ENCODE measurements at regions not wholly inside any gene's neighbourhood (a gene's known extent, or its start where the extent isn't known, plus 50 kb on each side); places are given as distances from the start of the nearest gene placed in this dataset.

DNA sequence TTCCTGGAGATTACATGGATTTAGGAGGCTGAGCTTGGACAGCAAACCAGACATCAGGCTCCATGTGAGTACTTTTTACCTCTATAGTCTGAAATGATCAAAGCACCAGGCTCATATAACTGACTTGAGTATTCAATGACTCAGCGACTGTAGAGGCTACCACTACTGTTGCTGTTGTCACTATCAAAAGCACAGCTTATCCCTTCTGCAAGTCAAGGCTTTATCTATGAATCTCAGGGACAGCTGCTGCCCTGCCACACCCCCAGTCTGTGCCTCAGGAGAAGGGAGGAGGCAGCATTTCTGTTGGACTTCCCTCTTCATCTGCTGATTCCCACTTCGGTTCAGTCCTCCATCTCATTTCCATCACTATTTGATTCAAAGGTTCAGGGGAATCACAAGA is 80.5 kb upstream of the CNR1 start:
- no peaks in the 10 kb centered on the region for H3K36me3 Mint-ChIP-seq (ENCODE audit: low read depth)
- no peak overlapping the region for H3K27ac Mint-ChIP-seq (ENCODE audit: unreplicated experiment)
- TF ChIP-seq CTCF (IDR thresholded peaks at IDR 0.05) = no peak
- no peak overlapping the region for H3K4me3 Mint-ChIP-seq (ENCODE audit: unreplicated experiment)
- H3K27me3 Mint-ChIP-seq (ENCODE audit: low read depth) = no peaks in the 10 kb centered on the region
- H3K4me1 Mint-ChIP-seq (ENCODE audit: low read depth) = no peaks in the 10 kb centered on the region
- peaks cover 4% of the 10 kb centered on the region for H3K9me3 Mint-ChIP-seq (ENCODE audit: low read depth)
- no peak for DNase-seq (ENCODE audit: low spot score)

- Mint-ChIP-seq H3K4me1 (ENCODE audit: low read depth) (no peaks in the 10 kb centered on the region), H3K9me3 (ENCODE audit: low read depth) (peaks cover 10% of the 10 kb centered on the region), H3K4me3 (ENCODE audit: unreplicated experiment) (no peak overlapping the region), H3K27me3 (ENCODE audit: low read depth) (no peaks in the 10 kb centered on the region), H3K36me3 (ENCODE audit: low read depth) (no peaks in the 10 kb centered on the region), H3K27ac (ENCODE audit: unreplicated experiment) (no peak overlapping the region)
- no peak for TF ChIP-seq CTCF (IDR thresholded peaks at IDR 0.05)
- DNase-seq (ENCODE audit: low spot score) = no peak
Measured at GRCh38 chr6:88244721-88245120, 78.6 kb upstream of the CNR1 start.

GRCh38 chr6:88238901-88239300 is 72.8 kb upstream of the CNR1 start:
- Mint-ChIP-seq H3K27me3 (ENCODE audit: low read depth) (no peaks in the 10 kb centered on the region), H3K36me3 (ENCODE audit: low read depth) (no peaks in the 10 kb centered on the region), H3K4me3 (ENCODE audit: unreplicated experiment) (no peak overlapping the region), H3K9me3 (ENCODE audit: low read depth) (peaks cover 13% of the 10 kb centered on the region), H3K4me1 (ENCODE audit: low read depth) (no peaks in the 10 kb centered on the region), H3K27ac (ENCODE audit: unreplicated experiment) (no peak overlapping the region)
- no peak for DNase-seq (ENCODE audit: low spot score)
- TF ChIP-seq CTCF (IDR thresholded peaks at IDR 0.05) = no peak

DNA sequence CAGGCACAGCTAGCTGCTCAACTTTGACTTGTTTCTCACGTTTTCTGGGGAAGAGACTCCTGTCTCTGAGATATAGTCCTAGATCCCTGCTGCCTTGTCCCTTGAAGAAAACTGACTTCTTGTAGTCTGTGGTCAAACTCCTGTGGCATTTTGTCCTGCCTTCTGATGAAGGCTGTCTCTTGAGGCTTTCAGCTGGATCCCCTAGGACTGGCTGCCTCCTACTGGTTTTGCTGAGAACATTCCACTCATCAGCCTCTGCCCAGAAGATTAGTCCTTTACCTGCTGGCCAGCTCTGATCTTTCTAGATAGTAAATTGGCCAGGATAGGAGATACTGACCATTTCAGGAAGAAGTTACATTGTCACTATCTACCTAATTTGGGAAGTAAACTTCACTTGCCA is 71.9 kb upstream of the CNR1 start:
- Mint-ChIP-seq H3K27ac (ENCODE audit: unreplicated experiment) (no peak overlapping the region), H3K36me3 (ENCODE audit: low read depth) (no peaks in the 10 kb centered on the region), H3K4me3 (ENCODE audit: unreplicated experiment) (no peak overlapping the region), H3K9me3 (ENCODE audit: low read depth) (peaks cover 20% of the 10 kb centered on the region), H3K4me1 (ENCODE audit: low read depth) (no peaks in the 10 kb centered on the region), H3K27me3 (ENCODE audit: low read depth) (no peaks in the 10 kb centered on the region)
- DNase-seq (ENCODE audit: low spot score) = no peak
- TF ChIP-seq CTCF (IDR thresholded peaks at IDR 0.05) = peak; percentile 28

- Mint-ChIP-seq H3K36me3 (ENCODE audit: low read depth) (no peaks in the 10 kb centered on the region), H3K4me1 (ENCODE audit: low read depth) (no peaks in the 10 kb centered on the region), H3K9me3 (ENCODE audit: low read depth) (peaks cover 26% of the 10 kb centered on the region), H3K4me3 (ENCODE audit: unreplicated experiment) (no peak overlapping the region), H3K27ac (ENCODE audit: unreplicated experiment) (no peak overlapping the region), H3K27me3 (ENCODE audit: low read depth) (no peaks in the 10 kb centered on the region)
- no peak for TF ChIP-seq CTCF (IDR thresholded peaks at IDR 0.05)
- DNase-seq (ENCODE audit: low spot score) = no peak
Measured at GRCh38 chr6:88236612-88237360, 70.6 kb upstream of the CNR1 start.

All from chondrocyte (in vitro differentiated cells).